ENCODE measurements at regions not wholly inside any gene's neighbourhood (a gene's known extent, or its start where the extent isn't known, plus 50 kb on each side); places are given as distances from the start of the nearest gene placed in this dataset.

- POLR2A ChIA-PET (ENCODE audit: low non-redundant PET) = no interaction called here
These were observed 957.9 kb upstream of the PRKX start for GRCh38 chrX:4671344-4671743.

GRCh38 chrX:4670606-4671005, 957.2 kb upstream of the PRKX start:
- ChIA-PET CTCF (no interaction called here), POLR2A (ENCODE audit: low non-redundant PET) (no interaction called here)
- H3K27ac ChIP-seq = no peak overlapping the region
- no peak for DNase-seq (ENCODE audit: low spot score)
- TF ChIP-seq CTCF (conservative IDR thresholded peaks at IDR 0.05; ENCODE audit: low read depth) = no peak

More at GRCh38 chrX:4671344-4671743, 957.9 kb upstream of the PRKX start:
- no peak for DNase-seq (ENCODE audit: low spot score)
- CTCF ChIA-PET = no interaction called here
- no peak for TF ChIP-seq CTCF (conservative IDR thresholded peaks at IDR 0.05; ENCODE audit: low read depth)
- H3K27ac ChIP-seq = no peak overlapping the region

- no peak overlapping the region for H3K27ac ChIP-seq
- CTCF ChIA-PET = no interaction called here
- DNase-seq (ENCODE audit: low spot score) = no peak
- TF ChIP-seq CTCF (conservative IDR thresholded peaks at IDR 0.05; ENCODE audit: low read depth) = no peak
- POLR2A ChIA-PET (ENCODE audit: low non-redundant PET) = no interaction called here
These were observed 955.5 kb upstream of the PRKX start for GRCh38 chrX:4668802-4669536.

GRCh38 chrX:4663085-4663484, 949.6 kb upstream of the PRKX start:
- TF ChIP-seq CTCF (conservative IDR thresholded peaks at IDR 0.05; ENCODE audit: low read depth) = no peak
- ChIA-PET POLR2A (ENCODE audit: low non-redundant PET) (no interaction called here), CTCF (no interaction called here)
- no peak overlapping the region for H3K27ac ChIP-seq
- no peak for DNase-seq (ENCODE audit: low spot score)

- no peak for TF ChIP-seq CTCF (conservative IDR thresholded peaks at IDR 0.05; ENCODE audit: low read depth)
- ChIA-PET CTCF (no interaction called here), POLR2A (ENCODE audit: low non-redundant PET) (no interaction called here)
- no peak overlapping the region for H3K27ac ChIP-seq
- DNase-seq (ENCODE audit: low spot score) = no peak
These were observed 948.3 kb upstream of the PRKX start for GRCh38 chrX:4661771-4662170.

- POLR2A ChIA-PET (ENCODE audit: low non-redundant PET) = no interaction called here
- DNase-seq (ENCODE audit: low spot score) = no peak
- no peak for TF ChIP-seq CTCF (conservative IDR thresholded peaks at IDR 0.05; ENCODE audit: low read depth)
- CTCF ChIA-PET = no interaction called here
- H3K27ac ChIP-seq = no peak overlapping the region
These were observed 943.0 kb upstream of the PRKX start for GRCh38 chrX:4656419-4656818.
